Skin epidermis (tissue), 12 donors: ENCODE measurements at regions not wholly inside any gene's neighbourhood (a gene's known extent, or its start where the extent isn't known, plus 50 kb on each side); places are given as distances from the start of the nearest gene placed in this dataset.

Experiments used
- H3K27ac ChIP-seq, 21 experiments: fragments of 200-600 bp; sonication (generic) in 11 of 21; one replicate each; pipeline ENCODE4 v1.5.0; 2020; ENCODE audit warnings: mild to moderate bottlenecking in 3 of 21, inconsistent platforms in 2 of 21, moderate library complexity in 2 of 21
- H3K4me3 ChIP-seq, 7 experiments: fragments of 200-600 bp; sonication (generic) in 2 of 7; one replicate each; pipeline ENCODE4 v1.5.0; 2020; ENCODE audit warnings: inconsistent platforms in 2 of 7, mild to moderate bottlenecking in 2 of 7, moderate library complexity in 1 of 7

- no peak overlapping the region for H3K4me3 ChIP-seq
- peak overlapping the region in 4 of 21 experiments; percentile 0 to 69 (median 17) for H3K27ac ChIP-seq
These were observed 196.5 kb upstream of the NREP start for GRCh38 chr5:111953351-111954127.

DNA sequence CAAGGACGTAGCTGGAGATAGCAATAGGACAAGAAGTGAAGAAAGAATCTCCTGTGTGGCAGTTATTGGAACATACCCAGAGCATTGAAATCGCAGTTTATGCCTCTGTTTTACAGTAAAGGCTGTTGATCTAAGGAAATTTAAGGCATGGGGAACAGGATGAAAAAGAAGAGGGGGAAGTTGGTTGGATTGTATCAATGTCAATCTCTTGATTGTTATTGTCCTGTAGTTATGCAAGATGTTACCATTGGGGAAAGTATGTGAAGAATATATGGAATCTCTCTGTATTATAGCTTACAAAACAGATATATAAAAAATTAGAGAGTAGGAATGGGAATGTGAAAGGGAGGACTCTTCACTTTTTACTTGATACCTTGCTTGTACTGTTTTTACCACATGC, 195.6 kb upstream of the NREP start:
- no peak overlapping the region for H3K4me3 ChIP-seq
- no peak overlapping the region for H3K27ac ChIP-seq

DNA sequence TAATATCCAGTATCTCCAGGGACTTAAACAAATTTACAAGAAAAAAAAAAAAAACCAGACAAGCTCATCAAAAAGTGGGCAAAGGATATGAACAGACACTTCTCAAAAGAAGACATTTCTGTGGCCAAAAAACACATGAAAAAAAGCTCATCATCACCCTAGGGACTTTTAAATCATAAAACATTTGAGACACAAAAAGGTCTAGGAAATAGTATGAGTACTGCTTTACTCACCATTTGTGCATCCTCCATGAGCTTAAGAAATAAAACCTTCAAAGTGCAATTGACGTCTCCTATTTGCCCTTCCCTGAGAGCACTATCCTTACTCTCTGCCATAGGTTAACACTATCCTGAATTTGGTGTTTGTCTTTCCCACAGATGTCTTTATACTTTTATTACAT, 193.7 kb upstream of the NREP start:
- Histone ChIP-seq H3K27ac (peak overlapping the region in 2 of 21 experiments; percentile 68 to 75), H3K4me3 (no peak overlapping the region)

DNA sequence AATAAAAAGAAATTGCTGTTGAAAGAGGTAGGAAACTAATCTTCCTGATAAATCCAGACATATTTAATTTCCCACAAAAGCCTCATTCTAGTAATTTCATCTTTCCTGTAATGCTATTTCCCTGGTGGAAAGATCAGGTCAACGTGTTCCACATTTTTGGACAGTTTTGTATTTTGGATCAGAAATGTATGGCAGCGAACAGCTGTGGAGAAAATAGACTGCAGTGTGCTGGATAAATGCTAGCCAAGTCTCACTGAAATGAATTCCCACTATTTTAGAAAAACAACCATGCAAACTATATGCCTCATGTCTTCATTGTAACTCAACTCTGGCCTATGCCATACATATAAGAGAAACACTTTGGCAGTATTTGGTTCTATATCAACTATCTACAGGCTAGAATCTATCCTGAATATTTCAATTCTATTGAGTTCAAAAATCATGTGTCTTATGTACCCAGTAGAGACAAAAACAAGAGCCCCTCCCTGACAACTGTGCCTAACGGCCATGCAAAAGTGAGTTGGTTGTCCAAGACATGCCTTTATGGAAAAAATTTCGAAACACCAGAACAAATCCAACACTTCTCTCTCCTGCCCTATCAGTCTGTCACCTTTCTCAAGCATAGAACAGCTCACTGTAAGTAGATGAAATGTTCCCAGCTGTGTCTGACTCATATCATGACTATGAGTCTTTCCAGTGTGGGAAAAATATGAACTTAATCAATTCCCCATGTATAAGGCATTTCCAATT, 191.3 kb upstream of the NREP start:
- Histone ChIP-seq H3K4me3 (no peak overlapping the region), H3K27ac (peak overlapping the region in 10 of 21 experiments; percentile 6 to 84 (median 52))

GRCh38 chr5:111946556-111946955, 189.6 kb upstream of the NREP start:
- peak overlapping the region in 3 of 21 experiments; percentile 5 to 33 (median 23) for H3K27ac ChIP-seq
- no peak overlapping the region for H3K4me3 ChIP-seq

- Histone ChIP-seq H3K4me3 (no peak overlapping the region), H3K27ac (peak overlapping the region in 2 of 21 experiments; percentile 23 to 33)
These were observed 188.5 kb upstream of the NREP start for GRCh38 chr5:111945535-111945934.

DNA sequence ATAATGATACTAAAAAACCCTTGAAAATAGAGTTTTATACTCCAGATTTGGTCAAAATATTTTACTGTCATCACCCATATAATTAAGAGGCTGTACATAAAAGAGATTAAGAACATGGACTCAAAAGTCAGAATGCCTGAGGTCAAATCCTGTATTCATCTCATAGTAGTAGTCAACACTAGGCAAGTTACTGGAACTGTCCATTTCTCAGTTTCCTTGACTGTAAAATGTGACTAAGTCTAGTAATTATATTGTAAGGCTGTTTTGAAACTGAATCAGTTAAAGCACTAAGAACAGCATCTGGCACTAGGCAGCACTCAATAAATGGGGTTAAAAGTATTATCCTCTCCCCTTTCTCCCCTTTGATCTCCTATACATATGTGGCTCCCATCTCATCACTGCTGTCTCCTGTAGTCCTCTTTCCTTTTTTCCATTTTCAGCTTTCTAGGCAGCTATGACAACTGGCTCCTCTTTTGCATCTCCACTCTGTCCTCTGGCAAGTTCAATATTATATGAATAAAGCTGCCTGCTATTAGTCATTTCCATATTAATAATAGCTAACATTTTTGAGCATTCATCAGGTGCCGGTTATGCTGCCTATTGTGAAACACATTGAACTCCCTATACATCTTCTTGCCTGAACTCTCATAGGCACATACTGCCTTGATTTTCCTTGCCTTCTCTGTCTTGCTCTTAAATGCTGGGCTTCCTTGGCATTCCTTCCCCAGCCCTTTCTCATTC, 185.8 kb upstream of the NREP start:
- Histone ChIP-seq H3K27ac (peak overlapping the region in 3 of 21 experiments; percentile 10 to 26 (median 16)), H3K4me3 (no peak overlapping the region)

DNA sequence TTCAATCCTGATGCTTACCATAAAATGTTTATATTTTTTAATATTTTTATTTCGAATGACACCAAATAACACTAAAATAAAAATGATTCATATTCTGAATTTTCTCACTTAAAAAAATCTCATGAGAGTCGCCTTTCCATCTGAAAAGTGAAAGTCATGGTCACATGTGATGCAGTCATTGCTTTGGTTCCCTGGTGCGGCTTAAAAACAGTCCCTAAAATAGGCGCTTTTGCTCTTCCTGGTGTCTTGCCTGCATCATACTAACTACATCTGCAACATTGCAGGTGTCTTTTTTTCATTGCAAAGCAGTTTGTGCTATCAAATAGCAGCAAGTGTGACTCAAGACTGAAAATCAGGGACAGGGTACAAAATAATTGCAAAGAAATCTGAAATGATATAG, 185.2 kb upstream of the NREP start:
- Histone ChIP-seq H3K27ac (peak overlapping the region in 1 of 21 experiments; percentile 16), H3K4me3 (no peak overlapping the region)

DNA sequence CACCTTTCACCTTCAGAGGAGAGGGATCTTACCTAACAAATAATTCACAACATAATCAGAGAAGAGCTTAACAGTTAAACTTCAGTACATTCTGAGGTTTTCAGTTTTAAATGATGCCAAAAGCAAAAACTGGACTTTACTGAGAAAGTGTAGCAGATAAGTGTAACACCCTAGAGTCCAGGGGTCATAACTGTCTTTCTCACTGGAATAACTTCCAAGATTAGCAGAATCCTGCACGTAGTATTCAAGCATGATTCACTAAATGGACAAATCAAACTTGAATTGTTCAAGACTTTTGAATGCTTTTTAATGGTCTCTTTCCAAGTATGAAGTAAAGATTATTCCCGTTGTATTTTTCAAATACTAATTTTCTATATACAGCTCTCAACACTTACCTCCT, 180.1 kb upstream of the NREP start:
- H3K27ac ChIP-seq: no peak overlapping the region
- H3K4me3 ChIP-seq: no peak overlapping the region

DNA sequence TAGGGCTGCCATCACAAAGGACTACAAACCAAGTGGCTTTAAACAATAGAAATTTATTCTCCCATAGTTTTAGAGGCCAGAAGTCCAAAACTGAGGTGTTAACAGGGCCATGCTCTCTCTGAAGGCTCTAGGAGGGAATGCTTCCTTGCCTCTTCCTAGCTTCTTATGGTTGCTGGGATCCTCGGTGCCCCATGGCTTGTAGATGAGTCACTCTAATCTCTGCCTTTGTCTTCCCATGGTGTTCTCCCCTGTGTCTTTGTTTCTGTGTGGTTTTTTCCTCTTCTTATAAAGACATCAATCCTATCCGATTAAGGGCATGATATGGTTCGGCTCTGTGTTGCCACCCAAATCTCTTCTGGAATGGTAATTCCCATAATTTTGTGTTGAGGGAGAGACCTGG, 178.8 kb upstream of the NREP start:
- Histone ChIP-seq H3K4me3 (no peak overlapping the region), H3K27ac (no peak overlapping the region)

DNA sequence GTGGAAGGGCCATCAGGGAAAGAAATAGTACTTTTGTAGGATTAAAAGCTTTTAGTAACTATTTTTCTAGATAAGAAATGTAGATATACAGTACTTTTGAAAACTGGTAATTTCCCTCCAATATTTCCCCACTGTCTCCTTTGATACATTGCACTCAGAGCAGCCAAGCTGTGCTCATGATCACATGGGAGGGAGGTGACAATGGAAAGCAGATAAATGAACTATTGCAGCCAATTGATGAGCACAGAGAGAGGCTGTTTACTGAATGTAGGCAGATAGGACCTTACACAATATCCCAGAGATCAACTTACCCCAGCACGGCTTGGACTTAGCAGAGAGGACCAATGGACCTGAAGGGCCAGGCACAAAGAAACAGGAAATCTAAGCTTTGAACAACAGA, 178.0 kb upstream of the NREP start:
- no peak overlapping the region for H3K27ac ChIP-seq

DNA sequence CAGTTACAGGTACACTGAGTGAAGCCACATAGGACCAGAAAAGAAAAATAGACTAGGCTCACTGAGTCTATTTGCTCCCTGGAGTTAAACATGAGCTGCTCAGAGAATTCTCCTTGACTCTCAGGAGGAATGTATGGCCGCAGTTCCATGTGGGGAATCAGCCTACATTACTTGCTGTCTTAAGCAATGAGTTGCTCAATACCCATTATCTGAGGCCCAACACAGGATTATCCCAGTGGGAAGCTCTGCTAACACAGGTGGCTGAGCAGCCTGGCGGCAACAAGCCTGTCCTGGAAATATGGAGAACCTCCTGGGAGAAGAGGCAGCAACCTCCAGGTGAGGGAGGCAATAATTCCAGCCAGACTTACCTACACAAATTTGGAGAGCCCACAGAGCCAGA, 177.5 kb upstream of the NREP start:
- Histone ChIP-seq H3K4me3 (no peak overlapping the region), H3K27ac (no peak overlapping the region)

More for the DNA sequence above, 178.0 kb upstream of the NREP start:
- no peak overlapping the region for H3K4me3 ChIP-seq

GRCh38 chr5:111933086-111933485, 176.1 kb upstream of the NREP start:
- Histone ChIP-seq H3K27ac (peak overlapping the region in 2 of 21 experiments; percentile 15 to 17), H3K4me3 (no peak overlapping the region)

DNA sequence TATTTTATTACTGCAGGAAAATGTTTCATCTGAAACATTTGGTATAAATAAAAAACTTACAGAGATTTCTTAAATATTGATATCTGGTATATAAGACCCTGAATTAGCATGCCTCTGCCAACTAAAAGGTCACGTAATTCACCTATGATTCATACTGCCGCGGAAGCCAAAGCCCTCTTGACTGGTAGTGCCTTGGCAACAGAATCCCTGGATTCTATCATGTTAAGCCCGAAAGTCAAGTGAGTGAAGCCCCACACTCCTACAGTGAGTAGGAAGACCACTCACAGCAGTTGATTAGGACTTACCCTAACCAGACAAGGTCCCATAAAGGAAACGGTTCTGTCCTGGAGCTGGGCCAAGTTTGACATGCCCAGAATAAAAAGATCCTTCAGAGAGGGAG, 175.6 kb upstream of the NREP start:
- Histone ChIP-seq H3K27ac (peak overlapping the region in 2 of 21 experiments; percentile 15 to 17), H3K4me3 (no peak overlapping the region)

DNA sequence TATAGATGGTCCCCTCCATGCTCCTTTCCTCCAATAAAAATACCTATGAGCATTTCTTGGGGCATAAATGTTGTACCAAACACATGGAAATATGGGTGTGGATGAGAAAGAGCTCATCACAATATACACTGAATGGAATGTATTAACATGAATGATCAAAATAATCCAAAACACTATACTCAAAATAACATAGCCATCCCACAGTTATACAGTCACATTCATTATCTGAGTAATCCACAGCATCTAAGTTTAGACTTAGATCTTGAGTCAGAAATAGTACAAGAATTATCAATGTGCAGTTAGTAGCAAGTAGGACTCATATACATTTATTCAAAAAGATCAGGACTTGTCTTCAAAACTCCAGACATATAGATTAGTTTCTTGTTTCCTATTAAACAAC, 175.2 kb upstream of the NREP start:
- Histone ChIP-seq H3K27ac (no peak overlapping the region), H3K4me3 (no peak overlapping the region)

DNA sequence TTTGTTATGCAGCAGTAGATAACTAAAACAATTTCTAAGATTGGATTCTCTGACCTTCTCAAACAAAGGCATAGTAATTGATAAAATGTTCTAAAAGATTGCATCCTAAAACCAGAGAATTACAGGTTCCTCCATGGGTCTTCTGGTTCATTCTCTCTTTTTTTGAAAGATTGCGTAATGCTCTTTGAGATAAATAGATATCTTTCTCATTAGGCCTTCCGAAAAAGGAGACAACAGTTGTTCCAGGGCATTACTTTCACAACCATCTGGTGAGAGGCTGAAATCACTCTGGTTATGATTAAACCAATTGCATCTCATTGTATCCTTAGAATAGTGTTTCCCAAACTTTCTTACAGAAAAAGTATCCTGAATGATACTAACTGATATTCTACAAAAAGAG, 174.7 kb upstream of the NREP start:
- H3K27ac ChIP-seq: no peak overlapping the region
- H3K4me3 ChIP-seq: no peak overlapping the region

DNA sequence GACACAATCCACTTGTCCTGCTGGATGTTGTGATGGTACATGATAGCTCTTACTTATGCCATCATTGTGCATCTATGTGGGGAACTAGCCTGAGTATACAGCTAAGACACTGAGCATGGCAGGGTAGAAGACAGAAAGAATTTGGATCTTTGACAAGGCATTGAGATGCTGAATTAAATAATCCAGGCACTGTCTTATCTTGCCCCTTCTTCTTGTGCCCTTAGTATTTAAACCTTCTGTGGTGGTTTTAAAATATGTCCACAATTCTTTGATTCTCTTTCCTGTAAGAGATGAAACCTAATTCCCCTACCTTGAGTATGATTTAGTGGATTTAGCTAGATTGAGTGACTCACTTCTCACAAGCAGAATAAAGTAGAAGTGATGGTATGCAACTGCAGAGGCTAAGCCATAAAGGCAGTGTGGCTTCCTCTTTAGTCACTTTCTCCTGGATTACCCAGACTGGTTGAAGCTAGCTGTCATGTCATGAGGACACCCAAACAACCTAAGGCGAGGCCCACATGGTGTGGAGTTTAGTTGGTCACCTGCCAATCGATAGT, 174.0 kb upstream of the NREP start:
- no peak overlapping the region for H3K4me3 ChIP-seq
- H3K27ac ChIP-seq: peak overlapping the region in 2 of 21 experiments; percentile 10 to 24

- H3K4me3 ChIP-seq: no peak overlapping the region
- peak overlapping the region in 5 of 21 experiments; percentile 1 to 31 (median 19) for H3K27ac ChIP-seq
These were observed 173.5 kb upstream of the NREP start for GRCh38 chr5:111930449-111930848.

DNA sequence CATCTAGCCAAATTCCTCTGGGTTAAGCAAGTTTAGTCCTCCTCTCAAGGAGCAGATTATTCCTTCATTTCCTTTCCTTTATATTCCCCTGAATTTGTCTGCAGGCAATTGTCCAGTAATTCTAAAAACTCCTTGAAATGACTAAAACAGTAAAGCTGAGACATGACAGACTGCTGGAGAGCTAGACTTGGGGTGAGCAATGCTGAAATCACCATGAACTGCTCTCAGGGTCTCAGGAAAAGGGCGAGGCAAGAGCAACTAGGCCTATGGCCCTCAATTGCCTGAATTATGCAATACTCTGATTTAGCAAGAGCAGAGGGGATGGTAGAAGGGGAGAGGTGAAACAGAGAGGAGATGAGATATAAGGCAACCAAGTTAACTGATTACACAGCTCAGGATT, 172.9 kb upstream of the NREP start:
- Histone ChIP-seq H3K4me3 (no peak overlapping the region), H3K27ac (peak overlapping the region in 4 of 21 experiments; percentile 1 to 31 (median 16))

GRCh38 chr5:111929261-111929660, 172.3 kb upstream of the NREP start:
- H3K27ac ChIP-seq: peak overlapping the region in 4 of 21 experiments; percentile 4 to 31 (median 15)
- H3K4me3 ChIP-seq: no peak overlapping the region
